Mesendoderm (in vitro differentiated cells): ENCODE measurements at regions not wholly inside any gene's neighbourhood (a gene's known extent, or its start where the extent isn't known, plus 50 kb on each side); places are given as distances from the start of the nearest gene placed in this dataset.
"Not testable (repeated sequence)": the region's sequence is repeated elsewhere in the genome, so short reads cannot be mapped to it uniquely, and the experiment has no call there.

Experiments
- DNase-seq: peaks from one replicate; pipeline ENCODE4 v3.0.0; 2013
- H2AK5ac ChIP-seq: 2 replicates; pipeline ENCODE4 v1.6.1; 2013; ENCODE audit warnings: low read length, inconsistent platforms
- H2BK120ac ChIP-seq: 2 replicates; pipeline ENCODE4 v1.6.1; 2013; ENCODE audit warnings: low read depth, mild to moderate bottlenecking, low read length, moderate library complexity, mixed read lengths
- H2BK15ac ChIP-seq: replicated peaks from 2 replicates; pipeline ENCODE4 v1.6.1; 2013; ENCODE audit warnings: low read depth, mild to moderate bottlenecking, moderate library complexity
- H2BK5ac ChIP-seq: 2 replicates; pipeline ENCODE4 v1.6.1; 2013; ENCODE audit warnings: low read length, inconsistent platforms
- H3K18ac ChIP-seq: 2 replicates; pipeline ENCODE4 v1.6.1; 2013; ENCODE audit warnings: mild to moderate bottlenecking, low read length, mixed read lengths
- H3K23ac ChIP-seq: one replicate; pipeline ENCODE4 v1.6.1; 2013; ENCODE audit warnings: low read length
- H3K27ac ChIP-seq: 2 replicates; pipeline ENCODE4 v1.5.1; 2013; ENCODE audit warnings: low read depth, mild to moderate bottlenecking, inconsistent platforms, low read length, moderate library complexity
- H3K27me3 ChIP-seq: 2 replicates; pipeline ENCODE4 v1.6.1; 2013; ENCODE audit warnings: low read length, control low read depth, mild to moderate bottlenecking, inconsistent platforms; ENCODE audit not compliant: insufficient read depth, poor library complexity
- H3K36me3 ChIP-seq: 2 replicates; pipeline ENCODE4 v1.6.1; 2013; ENCODE audit warnings: low read length, inconsistent platforms; ENCODE audit not compliant: control insufficient read depth, insufficient read depth
- H3K4ac ChIP-seq: one replicate; pipeline ENCODE4 v1.6.1; 2013; ENCODE audit warnings: low read depth, mild to moderate bottlenecking, low read length, moderate library complexity
- H3K4me1 ChIP-seq: 2 replicates; pipeline ENCODE4 v1.6.1; 2013; ENCODE audit warnings: low read depth, low read length, inconsistent platforms; ENCODE audit not compliant: control insufficient read depth
- H3K4me2 ChIP-seq: 2 replicates; pipeline ENCODE4 v1.6.1; 2013; ENCODE audit warnings: low read length
- H3K4me3 ChIP-seq: 2 replicates; pipeline ENCODE4 v1.5.1; 2013; ENCODE audit warnings: mild to moderate bottlenecking, low read length
- H3K56ac ChIP-seq: one replicate; pipeline ENCODE4 v1.6.1; 2013; ENCODE audit warnings: low read length
- H3K79me1 ChIP-seq: 2 replicates; pipeline ENCODE4 v1.6.1; 2013; ENCODE audit warnings: low read length, inconsistent platforms
- H3K79me2 ChIP-seq: 2 replicates; pipeline ENCODE4 v1.6.1; 2013; ENCODE audit warnings: mild to moderate bottlenecking, low read length; ENCODE audit not compliant: control insufficient read depth, insufficient read depth
- H3K9ac ChIP-seq: 2 replicates; pipeline ENCODE4 v1.6.1; 2013; ENCODE audit warnings: low read length, inconsistent platforms
- H4K5ac ChIP-seq: one replicate; pipeline ENCODE4 v1.6.1; 2013; ENCODE audit warnings: low read length
- H4K8ac ChIP-seq: one replicate; pipeline ENCODE4 v1.6.1; 2013; ENCODE audit warnings: low read depth, mild to moderate bottlenecking, control low read depth, low read length, moderate library complexity
- WGBS: extraction: QIAGEN DNeasy Blood & Tissue Kit; methylation state at CpG from one replicate; pipeline ENCODE4 v1.1.7; 2013; ENCODE audit warnings: low lambda C conversion rate, missing lambda C conversion rate; ENCODE audit not compliant: insufficient coverage; ENCODE audit errors: extremely low coverage; 5-methylcytosine and 5-hydroxymethylcytosine counted together

DNA sequence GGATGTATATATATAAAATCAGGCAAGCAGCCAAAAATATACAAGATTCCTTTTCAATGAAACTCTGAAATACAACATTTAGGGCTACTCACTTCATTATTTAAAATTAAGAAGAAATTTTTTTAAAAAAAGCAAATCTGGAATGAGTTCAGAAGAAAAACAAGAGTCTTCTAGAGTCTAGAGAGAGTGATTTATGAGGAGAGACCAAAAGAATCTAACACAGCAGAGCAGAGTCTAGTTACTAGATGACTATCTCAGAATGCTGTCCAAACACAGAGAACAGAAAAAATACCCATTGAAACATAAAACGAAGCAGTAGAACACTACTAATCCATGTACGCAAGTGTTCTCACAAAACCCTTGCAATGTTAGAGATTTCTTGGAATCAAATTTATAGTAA is 275.2 kb upstream of the CBLB start:
- H3K18ac ChIP-seq = no peak overlapping the region
- no peak overlapping the region for H2AK5ac ChIP-seq
- WGBS = no CpG with 5 or more reads among the region's 2 CpGs
- no peak overlapping the region for H3K4me2 ChIP-seq
- no peak overlapping the region for H3K4ac ChIP-seq
- H3K27ac ChIP-seq = no peak overlapping the region
- no peaks in the 10 kb centered on the region for H3K36me3 ChIP-seq
- H3K9ac ChIP-seq = no peak overlapping the region
- no peak overlapping the region for H2BK15ac ChIP-seq
- no peak overlapping the region for H3K4me3 ChIP-seq
- no peaks in the 10 kb centered on the region for H3K79me1 ChIP-seq
- no peak overlapping the region for H2BK120ac ChIP-seq
- H3K56ac ChIP-seq = no peak overlapping the region
- no peak overlapping the region for H4K5ac ChIP-seq
- no peak overlapping the region for H4K8ac ChIP-seq
- no peaks in the 10 kb centered on the region for H3K27me3 ChIP-seq
- no peak overlapping the region for H3K23ac ChIP-seq
- no peaks in the 10 kb centered on the region for H3K4me1 ChIP-seq
- DNase-seq = no peak
- H3K79me2 ChIP-seq = no peaks in the 10 kb centered on the region
- no peak overlapping the region for H2BK5ac ChIP-seq

DNA sequence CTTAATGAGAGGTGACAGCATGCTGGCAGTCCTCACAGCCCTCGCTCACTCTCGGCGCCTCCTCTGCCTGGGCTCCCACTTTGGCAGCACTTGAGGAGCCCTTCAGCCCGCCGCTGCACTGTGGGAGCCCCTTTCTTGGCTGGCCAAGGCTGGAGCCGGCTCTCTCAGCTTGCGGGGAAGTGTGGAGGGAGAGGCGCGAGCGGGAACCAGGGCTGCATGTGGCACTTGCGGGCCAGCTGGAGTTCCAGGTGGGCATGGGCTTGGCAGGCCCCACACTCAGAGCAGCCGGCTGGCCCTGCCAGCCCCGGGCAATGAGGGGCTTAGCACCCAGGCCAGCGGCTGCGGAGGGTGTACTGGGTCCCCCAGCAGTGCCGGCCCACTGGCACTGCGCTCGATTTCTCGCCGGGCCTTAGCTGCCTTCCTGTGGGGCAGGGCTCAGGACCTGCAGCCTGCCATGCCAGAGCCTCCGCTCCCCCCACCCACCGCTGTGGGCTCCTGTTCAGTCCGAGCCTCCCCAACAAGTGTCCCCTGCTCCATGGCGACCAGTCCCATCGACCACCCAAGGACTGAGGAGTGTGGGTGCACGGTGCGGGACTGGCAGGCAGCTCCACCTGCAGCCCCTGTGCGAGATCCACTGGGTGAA is 279.7 kb upstream of the CBLB start:
- H2AK5ac ChIP-seq, H4K8ac ChIP-seq, H3K23ac ChIP-seq, H3K4me2 ChIP-seq, H4K5ac ChIP-seq, H2BK5ac ChIP-seq, H3K4ac ChIP-seq, H3K27me3 ChIP-seq, H3K18ac ChIP-seq, H3K56ac ChIP-seq, H2BK120ac ChIP-seq, H3K4me3 ChIP-seq, H3K79me1 ChIP-seq, H3K9ac ChIP-seq, H3K79me2 ChIP-seq, H3K27ac ChIP-seq, H3K4me1 ChIP-seq, DNase-seq, H2BK15ac ChIP-seq, H3K36me3 ChIP-seq: not testable (repeated sequence)
- no CpG with 5 or more reads among the region's 28 CpGs for WGBS

DNA sequence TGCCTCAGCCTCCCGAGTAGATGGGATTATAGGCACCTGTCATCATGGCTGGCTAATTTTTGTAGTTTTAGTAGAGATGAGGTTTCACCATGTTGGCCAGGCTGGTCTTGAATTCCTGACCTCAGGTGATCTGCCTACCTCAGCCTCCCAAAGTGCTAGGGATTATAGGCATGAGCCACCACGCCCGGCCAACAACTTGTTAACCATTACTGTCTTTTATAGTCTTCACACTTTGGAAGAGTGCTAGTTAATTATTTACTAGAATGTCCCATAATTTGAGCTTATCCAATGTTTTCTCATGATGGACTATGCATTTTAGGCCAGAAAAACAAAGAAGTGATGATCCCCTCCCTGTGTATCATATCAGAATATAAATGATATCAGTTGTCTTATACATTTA is 288.6 kb upstream of the CBLB start:
- no CpG with 5 or more reads among the region's 3 CpGs for WGBS
- no peak overlapping the region for H3K4ac ChIP-seq
- no peak for DNase-seq
- H2BK5ac ChIP-seq = no peak overlapping the region
- no peak overlapping the region for H2BK15ac ChIP-seq
- H3K4me2 ChIP-seq = no peak overlapping the region
- H2AK5ac ChIP-seq = no peak overlapping the region
- H4K8ac ChIP-seq = no peak overlapping the region
- H3K18ac ChIP-seq = no peak overlapping the region
- no peaks in the 10 kb centered on the region for H3K79me2 ChIP-seq
- no peak overlapping the region for H3K9ac ChIP-seq
- no peak overlapping the region for H3K56ac ChIP-seq
- H3K23ac ChIP-seq = no peak overlapping the region
- no peaks in the 10 kb centered on the region for H3K36me3 ChIP-seq
- no peak overlapping the region for H3K4me3 ChIP-seq
- no peaks in the 10 kb centered on the region for H3K4me1 ChIP-seq
- H2BK120ac ChIP-seq = no peak overlapping the region
- no peaks in the 10 kb centered on the region for H3K79me1 ChIP-seq
- H3K27ac ChIP-seq = no peak overlapping the region
- no peak overlapping the region for H4K5ac ChIP-seq
- H3K27me3 ChIP-seq = no peaks in the 10 kb centered on the region

DNA sequence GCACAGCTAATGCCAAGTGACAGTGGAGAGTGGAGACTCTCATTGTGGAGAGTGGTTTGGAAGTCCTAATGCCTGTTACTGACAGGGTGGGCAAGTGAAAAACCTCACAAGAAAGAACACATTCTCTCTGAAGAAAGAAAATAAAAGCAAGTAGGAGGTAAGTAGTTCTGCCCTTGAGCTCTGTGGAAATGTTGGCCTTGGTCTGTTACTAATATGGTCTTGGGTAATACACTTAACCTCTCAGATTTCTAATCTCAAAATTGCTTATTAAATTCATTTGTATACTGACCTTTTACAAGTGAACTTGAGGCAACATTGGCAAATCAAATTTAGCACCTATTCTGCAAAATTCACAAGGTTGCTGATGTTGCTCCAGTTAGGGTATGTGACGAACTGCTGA is 291.6 kb upstream of the CBLB start:
- Histone ChIP-seq H3K9ac (no peak overlapping the region), H3K4me3 (no peak overlapping the region), H3K4me1 (no peaks in the 10 kb centered on the region), H3K79me1 (no peaks in the 10 kb centered on the region), H2BK5ac (no peak overlapping the region), H2BK15ac (no peak overlapping the region), H3K23ac (no peak overlapping the region), H2AK5ac (no peak overlapping the region), H3K56ac (no peak overlapping the region), H4K8ac (no peak overlapping the region), H4K5ac (no peak overlapping the region), H3K4ac (no peak overlapping the region), H3K27me3 (no peaks in the 10 kb centered on the region), H3K36me3 (no peaks in the 10 kb centered on the region), H2BK120ac (no peak overlapping the region), H3K4me2 (no peak overlapping the region), H3K79me2 (no peaks in the 10 kb centered on the region), H3K27ac (no peak overlapping the region), H3K18ac (no peak overlapping the region)
- no CpG with 5 or more reads among the region's 1 CpG for WGBS
- no peak for DNase-seq

DNA sequence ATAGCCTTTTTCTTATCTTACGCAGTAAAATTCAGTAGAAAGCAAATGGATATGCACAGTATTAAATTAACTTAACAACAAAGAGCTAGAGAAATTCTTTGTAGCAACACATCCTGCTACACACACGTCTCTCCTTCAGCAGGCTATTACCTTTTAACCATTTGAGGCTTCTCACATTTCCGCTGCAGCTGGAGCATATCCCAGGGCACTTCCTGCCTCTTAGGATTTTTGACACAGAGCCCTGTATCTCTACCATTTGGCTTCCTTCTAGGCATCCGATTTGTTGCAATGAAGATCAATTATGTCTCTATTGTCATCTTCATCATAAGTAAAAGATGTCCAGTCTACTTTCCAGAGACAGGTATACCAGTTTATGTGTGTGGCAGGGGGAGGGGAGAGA is 292.4 kb upstream of the CBLB start:
- Histone ChIP-seq H3K79me1 (no peaks in the 10 kb centered on the region), H3K4me3 (no peak overlapping the region), H3K4me1 (no peaks in the 10 kb centered on the region), H3K23ac (no peak overlapping the region), H2BK5ac (no peak overlapping the region), H2BK15ac (no peak overlapping the region), H3K56ac (no peak overlapping the region), H3K36me3 (no peaks in the 10 kb centered on the region), H2BK120ac (no peak overlapping the region), H3K4me2 (no peak overlapping the region), H4K5ac (no peak overlapping the region), H3K4ac (no peak overlapping the region), H2AK5ac (no peak overlapping the region), H3K27me3 (no peaks in the 10 kb centered on the region), H3K27ac (no peak overlapping the region), H3K79me2 (no peaks in the 10 kb centered on the region), H3K9ac (no peak overlapping the region), H3K18ac (no peak overlapping the region), H4K8ac (no peak overlapping the region)
- WGBS = no CpG with 5 or more reads among the region's 4 CpGs
- peak; percentile 33 for DNase-seq

DNA sequence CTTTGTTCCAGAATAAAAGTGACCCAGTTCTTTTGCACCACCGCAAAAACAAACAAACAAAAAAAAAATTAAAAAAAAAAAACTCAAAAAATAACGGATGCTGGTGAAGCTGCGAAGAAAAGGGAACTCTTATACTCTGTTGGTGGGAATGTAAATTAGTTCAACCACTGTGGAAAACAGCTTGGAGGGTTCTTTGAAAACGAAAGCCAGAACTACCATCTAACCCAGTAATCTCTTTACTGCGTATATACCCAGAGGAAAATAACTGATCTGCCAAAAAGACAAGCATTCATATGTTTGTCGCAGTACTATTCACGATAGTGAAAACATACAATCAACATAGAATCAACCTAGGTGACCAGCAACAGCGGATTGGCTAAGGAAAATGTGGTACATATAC is 298.9 kb upstream of the CBLB start:
- Histone ChIP-seq H3K23ac (no peak overlapping the region), H3K4me1 (no peaks in the 10 kb centered on the region), H3K27ac (no peak overlapping the region), H3K36me3 (no peaks in the 10 kb centered on the region), H3K4me3 (no peak overlapping the region), H2BK15ac (no peak overlapping the region), H3K56ac (no peak overlapping the region), H4K8ac (no peak overlapping the region), H3K27me3 (no peaks in the 10 kb centered on the region), H2BK5ac (no peak overlapping the region), H3K79me1 (no peaks in the 10 kb centered on the region), H3K79me2 (no peaks in the 10 kb centered on the region), H2BK120ac (no peak overlapping the region), H4K5ac (no peak overlapping the region), H3K4me2 (no peak overlapping the region), H3K9ac (no peak overlapping the region), H2AK5ac (no peak overlapping the region), H3K4ac (no peak overlapping the region), H3K18ac (no peak overlapping the region)
- no peak for DNase-seq
- WGBS = no CpG with 5 or more reads among the region's 8 CpGs
